HG03558 (cell line): ENCODE measurements at regions not wholly inside any gene's neighbourhood (a gene's known extent, or its start where the extent isn't known, plus 50 kb on each side); places are given as distances from the start of the nearest gene placed in this dataset.
"Not testable (repeated sequence)": the region's sequence is repeated elsewhere in the genome, so short reads cannot be mapped to it uniquely, and the experiment has no call there.

Source experiments
- ATAC-seq: cut with Tn5 transposase; IDR thresholded peaks from one replicate; pipeline ENCODE4 v1.9.1; 2021; ENCODE audit warnings: moderate number of reproducible peaks; ENCODE audit not compliant: unreplicated experiment; ENCODE audit errors: extremely low read depth

DNA sequence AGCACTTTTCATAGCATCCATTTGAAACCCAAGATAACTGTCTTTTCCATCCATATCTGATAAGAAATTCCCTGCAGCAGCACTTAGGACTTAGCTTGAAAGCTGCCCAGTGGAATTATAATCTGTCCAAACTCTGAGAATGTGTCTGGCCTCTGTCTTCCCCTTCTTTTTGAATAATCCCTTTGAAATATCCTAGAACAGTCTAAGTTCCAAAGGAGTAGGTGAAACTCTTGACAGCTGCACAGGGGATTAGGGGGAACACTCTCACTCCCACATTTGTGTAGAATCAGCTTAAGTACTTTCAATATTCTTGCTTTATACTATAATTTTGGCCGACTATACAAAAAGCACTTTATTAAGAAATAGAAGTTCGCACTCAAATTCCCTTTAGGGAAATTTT lies 157.7 kb downstream of the PAPSS1 start:
- ATAC-seq: no peak

DNA sequence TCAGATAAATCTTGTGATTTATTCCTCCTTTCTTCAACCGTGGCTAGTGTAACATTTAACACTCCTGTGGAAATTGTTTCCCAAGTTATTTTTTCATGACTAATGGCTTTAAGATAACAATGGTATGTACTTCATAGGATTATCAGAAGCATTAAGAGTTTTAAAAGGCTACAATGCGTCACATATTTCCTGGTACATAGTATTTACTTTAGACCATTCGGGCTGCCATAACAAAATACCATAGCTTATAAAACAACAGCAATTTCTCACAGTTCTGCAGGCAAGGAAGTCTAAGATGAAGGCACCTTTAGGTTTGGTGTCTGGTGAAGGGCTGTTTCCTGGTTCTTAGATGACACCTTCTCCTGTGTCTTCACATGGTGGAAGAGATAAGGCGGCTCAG lies 158.6 kb downstream of the PAPSS1 start:
- no peak for ATAC-seq

DNA sequence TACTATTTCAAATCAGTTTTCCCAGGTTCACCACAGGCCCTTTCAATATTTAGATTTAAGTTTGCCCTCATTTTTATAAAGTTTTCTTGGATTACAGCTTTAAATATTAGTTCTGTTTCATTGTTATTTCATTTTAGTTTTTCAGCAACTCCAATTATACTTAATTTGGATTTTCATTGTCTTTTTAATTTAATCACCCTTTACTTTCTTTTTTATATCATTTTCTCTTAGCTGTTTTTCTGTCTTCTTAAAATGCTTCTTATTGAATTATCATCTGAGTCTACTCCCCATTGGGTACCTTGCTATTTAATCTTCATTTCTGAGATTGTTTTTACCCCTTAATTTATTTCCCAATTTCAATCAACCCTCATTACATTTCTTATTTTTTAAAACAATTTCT lies 160.4 kb downstream of the PAPSS1 start:
- no peak for ATAC-seq

DNA sequence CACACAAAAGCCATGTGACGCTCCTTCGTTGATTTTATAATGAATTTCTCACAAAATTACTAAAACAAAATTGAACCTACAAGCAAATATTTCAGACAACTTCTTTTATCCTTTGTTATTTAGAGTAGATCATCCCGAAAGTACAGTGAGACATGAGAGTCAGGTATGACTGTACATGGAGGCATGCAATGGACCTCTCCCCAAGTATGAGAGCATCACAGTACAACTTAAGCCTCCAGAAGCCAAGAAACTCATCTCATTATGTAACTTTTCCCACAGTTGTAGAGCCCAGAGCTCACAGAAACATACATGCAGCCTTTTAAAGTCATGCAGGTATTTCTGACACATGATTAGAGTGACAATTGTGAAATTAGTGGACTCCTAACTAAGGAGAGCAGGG lies 167.7 kb downstream of the PAPSS1 start:
- ATAC-seq: no peak

DNA sequence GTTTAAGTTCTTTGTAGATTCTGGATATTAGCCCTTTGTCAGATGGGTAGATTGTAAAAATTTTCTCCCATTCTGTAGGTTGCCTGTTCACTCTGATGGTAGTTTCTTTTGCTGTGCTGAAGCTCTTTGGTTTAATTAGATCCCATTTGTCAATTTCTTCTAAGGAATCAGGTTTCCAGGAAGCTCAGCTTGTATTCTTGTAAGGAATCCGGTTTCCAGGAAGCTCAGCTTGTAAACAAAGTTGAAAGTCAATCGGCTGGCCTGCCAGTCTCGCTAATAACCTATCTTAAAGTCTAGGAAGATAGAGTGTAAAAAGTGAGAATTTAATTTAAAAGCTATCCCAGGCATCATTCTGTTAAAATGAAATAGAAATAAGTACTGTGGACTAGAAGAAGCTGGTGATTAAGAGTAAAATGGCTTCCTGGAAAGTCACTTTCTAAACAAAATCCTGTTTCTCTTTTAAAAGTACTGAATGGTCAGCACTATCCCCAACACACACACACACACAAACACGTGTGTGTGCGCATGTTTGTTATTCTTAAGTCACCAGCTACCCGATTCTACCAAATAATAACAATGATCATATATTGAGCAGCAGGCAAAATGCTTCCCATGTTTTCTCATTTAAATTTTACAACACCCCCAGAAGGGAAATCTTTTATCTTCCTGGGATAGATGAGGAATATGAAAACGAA lies 171.7 kb downstream of the PAPSS1 start:
- ATAC-seq: no peak

DNA sequence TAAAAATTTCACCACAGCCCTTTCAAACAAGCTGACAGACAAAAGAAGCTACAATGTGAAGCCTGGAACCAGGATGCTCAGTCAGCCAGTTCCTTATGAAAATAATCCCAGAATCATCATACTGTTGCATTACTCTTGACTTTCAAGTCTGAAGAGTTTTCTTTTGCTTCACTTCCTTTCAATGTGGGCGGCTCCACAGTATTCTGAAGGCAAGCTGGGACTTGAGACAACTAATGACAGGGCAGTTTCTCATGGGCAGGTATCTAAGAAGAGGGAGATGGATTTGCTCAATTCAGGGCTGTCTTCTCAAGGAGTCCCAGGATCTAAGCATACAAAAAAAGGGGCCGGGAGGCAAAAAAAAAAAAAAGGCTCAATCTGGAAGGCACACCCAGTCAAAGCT lies 173.4 kb downstream of the PAPSS1 start:
- ATAC-seq: no peak

DNA sequence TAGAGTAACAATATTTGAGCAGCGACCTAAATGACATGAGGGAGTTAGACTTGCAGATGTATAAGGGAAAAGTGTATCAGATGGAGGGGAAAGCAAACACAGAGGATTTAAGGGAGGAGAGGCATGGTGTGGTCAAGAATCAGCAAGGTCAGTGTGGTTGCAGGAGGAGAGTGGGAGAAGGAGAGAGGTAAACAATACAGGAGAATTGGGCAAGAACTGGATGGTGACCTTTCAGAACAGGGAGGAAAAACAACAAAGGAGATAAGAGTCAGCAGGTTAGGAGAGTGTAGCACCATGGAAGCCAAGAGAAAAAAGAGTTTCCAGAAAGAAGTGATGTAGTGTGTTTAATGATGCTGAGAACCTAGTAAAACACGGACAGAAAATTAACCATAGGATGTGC lies 178.5 kb downstream of the PAPSS1 start:
- no peak for ATAC-seq

DNA sequence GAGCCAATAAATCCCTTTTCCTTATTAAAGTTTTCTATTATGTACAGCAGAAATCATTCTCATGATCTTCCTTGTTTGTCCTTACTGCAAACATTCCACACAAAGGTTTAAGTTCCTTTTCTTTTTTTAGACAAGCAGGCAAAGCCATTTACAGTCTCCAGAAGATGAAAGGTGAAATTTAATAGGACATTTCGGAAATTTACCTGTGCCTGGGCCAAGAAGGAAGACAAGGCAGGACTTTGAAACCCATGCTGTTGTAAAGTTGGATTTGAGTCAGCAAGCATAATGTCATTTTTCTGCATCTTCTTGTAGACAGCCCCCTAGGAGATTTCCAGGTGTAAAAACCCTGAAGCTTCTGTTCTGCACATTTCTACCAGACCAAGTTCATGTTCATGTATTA lies 188.1 kb downstream of the PAPSS1 start:
- ATAC-seq: no peak

DNA sequence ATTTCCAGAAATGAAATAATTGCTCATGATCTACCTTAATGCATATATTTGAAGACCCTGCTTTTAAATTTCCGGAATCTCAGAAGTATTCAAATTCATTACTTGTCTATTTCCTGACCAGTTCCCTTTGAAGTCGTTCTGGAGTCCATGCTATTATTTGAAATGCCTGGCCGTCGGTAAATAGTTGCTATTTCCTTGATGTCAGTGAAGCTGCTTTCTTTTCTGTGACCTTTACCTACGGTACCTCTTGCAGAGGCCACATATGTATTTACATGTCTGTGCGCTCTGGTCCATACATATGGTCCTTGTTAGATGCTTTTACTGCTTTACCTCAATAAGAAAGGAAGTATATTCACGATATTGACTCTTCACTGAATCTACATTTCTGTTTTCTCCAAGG lies 199.7 kb downstream of the PAPSS1 start:
- ATAC-seq: no peak

DNA sequence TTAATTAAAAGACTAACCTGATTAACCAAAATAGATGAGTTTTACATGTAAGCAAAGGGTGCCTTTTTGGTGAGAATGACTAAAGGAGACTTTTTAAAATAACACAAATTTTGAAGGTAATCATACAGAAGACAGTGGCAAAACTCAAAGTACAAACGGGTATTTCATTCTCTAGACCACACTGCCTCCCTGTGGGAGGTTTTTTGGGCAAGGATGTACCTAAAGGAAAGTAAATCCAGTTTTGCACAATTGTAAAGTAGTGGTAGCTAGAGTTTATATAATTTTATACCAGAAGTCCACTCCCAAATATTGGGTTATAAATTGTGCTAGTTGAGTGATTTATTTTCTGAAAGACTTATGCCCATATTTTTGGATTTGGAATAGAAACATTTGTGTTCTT lies 201.0 kb downstream of the PAPSS1 start:
- no peak for ATAC-seq

DNA sequence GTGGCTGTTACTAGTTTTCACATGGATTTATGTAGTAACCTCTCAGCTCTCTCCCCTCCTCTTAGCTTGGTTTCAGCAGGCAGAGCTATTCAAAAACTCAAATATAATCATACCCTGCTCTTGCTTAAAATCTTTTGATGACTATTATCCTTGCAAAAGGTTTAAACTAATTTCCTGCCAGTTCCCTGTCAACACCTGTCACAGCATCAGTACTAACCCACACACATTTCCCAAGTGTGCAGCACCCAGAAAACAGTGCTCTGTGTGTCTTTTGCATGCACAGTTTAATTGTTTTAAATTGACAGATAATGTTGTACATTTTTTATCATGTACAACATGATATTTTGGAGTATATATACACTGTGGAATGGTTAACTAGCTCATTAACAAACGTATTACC lies 202.0 kb downstream of the PAPSS1 start:
- no peak for ATAC-seq

DNA sequence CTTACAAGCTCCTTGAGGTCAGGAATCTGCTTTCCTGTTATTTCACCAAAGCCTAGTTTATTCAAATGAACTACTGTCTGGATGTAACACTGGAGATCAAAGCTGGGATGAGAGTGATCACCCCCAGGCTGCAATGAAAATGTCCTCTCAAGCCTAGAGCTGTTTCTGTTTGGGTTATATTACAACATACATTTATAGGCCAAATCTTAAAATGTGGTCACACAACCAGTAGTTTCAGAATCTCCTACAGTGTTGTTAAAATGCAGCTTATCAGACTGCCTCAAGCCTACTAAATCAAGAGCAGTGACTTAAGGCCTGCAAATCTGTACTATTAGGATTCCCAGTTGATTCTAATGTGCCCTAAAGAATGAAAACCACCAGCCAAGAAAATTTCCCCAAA lies 207.5 kb downstream of the PAPSS1 start:
- ATAC-seq: no peak

DNA sequence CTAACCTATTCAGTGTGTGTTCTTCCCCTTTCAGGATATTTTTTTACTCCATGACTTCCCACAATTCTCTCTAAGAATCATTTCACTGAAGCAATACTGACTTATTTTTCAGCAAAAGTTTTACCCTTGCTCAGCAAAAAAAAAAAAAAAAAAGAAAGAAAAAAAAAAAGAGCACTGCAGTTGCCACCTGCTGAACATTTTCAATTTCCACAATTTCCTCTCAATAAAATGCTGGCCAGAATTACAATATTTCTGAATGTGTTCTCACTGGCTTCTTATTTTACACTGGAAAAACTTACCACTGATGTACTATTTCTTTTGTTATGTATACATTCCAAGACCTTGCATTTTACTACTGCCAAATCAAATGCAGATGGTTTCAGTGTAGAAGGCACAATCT lies 210.4 kb downstream of the PAPSS1 start:
- no peak for ATAC-seq

DNA sequence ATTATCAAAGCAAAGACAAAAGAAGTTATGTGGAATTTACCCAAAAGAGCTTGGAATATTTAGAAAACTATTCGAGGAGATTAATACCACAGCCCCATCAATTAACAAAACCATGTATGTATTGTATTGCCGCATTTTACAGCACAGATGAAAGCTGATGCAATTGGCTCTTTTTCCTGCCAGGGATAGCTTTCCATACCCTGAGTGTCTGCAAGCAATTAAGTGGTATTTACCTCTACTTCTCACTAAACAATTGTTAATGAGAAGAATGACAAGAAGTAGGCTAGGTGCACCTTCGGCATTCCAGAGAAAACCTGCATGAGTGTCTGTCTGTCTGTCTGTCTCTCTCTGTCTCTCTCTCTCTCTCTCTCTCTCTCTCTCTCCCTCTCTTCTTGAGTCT lies 219.5 kb downstream of the PAPSS1 start:
- no peak for ATAC-seq

DNA sequence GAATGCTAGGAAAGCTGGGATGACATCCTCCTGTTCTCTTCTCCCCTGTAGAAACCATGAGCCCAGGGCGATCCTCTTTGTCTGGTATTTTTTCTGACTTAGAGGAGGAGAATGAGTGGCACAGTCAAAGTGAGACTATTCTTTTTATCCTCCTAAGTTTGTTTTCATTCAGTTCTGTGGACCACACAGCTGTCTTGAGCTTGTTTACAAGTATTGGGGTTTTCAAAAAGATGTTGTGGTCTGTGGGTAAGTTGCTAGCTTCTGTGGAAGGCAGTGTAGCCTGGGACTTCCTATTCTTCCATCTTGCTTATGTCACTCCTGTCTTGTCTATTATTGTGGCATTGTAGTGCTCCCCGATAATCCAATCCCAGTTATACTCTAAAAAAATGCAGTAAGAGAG lies 223.0 kb downstream of the PAPSS1 start:
- ATAC-seq: no peak

DNA sequence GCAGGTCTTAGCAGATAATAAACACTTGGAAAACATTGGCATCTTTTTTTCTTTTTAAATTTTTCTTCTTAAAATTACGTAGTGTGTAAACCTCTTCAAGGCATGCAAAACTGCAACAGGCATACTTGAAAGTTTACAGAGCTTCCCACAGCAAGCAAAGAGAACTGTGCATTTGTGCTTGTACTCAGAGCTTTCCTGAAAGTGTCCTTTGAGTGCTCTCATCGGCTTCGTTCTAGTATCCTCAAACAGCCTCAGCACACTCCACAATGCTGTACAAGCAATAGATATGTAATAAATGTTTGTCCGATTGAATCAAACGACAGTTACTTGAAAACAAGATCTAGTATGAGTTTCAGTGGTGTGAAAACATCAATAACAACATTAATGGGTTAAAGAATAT lies 227.5 kb downstream of the PAPSS1 start:
- ATAC-seq: no peak

DNA sequence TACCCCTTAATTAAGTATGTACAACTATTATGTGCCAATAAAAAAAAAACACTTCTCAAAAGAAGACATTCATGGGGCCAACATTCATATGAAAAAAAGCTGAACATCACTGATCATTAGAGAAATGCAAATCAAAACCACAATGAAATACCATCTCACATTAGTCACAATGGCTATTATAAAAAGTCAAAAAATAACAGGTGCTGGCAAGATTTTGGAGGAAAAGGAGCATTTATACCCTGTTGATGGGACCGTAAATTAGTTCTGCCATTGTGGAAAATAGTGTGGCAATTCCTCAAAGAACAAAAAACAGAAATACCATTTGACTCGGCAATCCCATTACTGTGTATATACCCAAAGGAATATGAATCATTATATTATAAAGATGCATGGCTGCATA lies 229.9 kb downstream of the PAPSS1 start:
- ATAC-seq: no peak

DNA sequence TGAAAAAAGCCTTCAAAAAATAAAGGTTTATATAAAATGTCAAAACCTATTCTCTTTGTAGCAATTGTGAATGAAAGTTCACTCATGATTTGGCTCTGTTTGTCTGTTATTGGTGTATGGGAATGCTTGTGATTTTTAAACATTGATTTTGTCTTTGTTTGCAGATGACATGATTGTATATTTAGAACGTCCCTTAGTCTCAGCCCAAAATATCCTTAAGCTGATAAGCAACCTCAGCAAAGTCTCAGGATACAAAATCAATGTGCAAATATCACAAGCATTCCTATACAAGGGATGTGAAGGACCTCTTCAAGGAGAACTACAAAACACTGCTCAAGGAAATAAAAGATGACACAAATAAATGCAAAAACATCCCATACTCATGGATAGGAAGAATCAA lies 236.4 kb downstream of the PAPSS1 start:
- ATAC-seq: not testable (repeated sequence)

DNA sequence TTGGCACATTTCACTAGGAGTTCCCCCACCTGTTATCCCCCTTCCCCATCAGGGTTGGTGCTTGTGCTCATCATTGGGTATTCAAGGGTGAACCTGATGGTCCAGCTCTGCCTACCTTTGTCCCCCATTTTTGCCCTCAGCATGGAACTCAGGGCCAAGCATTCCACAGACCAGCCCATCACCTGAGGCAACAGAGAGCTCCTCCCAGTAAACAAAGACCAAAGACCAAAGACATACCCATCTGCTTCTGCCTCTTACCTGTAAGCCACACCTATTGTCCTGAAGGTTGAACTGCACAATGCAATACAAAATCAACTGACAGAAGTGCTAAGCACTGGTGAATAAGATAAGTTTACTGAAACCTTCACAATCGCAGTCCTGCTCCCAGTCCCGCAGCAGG lies 237.5 kb downstream of the PAPSS1 start:
- ATAC-seq: no peak

DNA sequence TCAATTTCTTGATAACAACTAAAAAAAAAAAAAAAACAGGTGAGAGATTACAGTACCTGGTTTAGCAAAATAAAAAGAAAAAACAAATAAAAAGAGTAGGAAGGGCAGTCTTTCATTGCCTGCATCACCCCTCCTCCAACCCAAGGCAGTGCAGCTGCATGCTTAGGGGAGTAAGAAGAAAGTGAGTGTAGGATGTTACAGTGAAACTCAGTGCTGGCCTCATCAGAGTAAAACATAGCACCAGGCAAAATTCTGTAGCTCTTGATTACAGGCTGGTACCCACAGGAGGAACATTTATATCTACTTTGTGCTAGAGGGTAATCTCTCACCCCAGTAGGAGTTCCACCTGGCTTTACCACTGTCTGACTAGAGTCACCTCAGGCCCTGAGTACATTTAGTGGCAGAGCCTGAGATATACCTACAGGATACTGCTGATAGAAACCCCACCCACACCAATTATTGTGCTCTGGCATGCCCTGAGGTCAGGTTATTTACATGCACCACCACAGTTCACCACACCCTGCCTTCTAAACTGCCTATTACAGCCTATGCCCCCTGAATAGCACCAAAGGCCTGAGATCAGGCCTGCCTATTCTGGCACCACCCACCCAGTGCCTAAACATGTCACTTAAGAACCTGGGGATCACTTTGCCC lies 241.6 kb downstream of the PAPSS1 start:
- no peak for ATAC-seq

DNA sequence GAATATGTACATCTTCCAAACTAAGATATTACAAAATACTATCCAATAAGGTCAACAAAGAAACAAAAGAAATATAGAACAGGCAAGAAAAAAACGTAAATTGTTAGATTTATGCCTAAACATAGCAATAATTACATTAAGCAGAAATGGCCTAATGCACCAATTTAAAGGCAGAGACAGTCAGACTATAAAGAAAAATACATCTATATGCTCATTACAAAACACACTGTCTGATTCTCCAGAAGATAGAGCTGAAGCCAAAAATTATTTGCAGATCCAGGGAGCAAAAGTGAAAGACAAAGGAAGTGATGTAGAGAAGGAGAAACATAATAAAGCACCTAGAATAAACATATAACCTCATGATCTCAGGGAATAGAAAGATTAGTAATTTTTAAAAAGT lies 246.9 kb downstream of the PAPSS1 start:
- ATAC-seq: no peak

DNA sequence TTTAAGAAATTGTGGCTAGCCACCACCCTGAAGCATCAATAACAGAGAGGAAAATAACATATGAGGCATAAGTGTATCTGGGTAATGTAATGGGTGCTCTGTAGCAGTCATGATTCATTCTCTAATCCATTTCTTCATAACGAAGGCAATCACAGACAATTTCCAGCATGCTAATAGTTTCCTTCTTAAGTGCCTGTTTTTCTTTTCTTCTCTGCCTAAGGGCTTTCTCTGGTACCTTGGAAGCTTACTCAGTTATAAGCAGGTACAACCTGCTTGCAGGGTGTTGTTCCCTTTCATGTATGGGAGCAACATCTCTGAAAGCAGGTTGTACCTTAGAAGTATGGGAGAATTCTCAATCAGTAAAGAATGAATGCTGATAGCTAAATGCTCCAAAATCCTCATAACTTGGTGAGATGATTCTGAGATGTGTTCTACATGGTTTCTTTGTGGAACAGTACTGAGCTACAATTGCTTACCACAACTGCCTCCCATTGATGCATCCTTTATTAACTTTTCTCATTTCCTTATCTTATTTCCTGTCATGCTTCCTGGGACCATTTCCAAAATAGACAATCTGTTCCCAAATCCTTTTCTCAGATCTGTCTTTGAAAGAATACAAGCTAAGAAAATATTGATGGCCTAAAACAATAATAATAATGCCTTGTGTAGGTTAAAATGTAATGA lies 247.6 kb downstream of the PAPSS1 start:
- no peak for ATAC-seq
